PC-9 (cell line): ENCODE measurements at regions not wholly inside any gene's neighbourhood (a gene's known extent, or its start where the extent isn't known, plus 50 kb on each side); places are given as distances from the start of the nearest gene placed in this dataset.

ENCODE experiments used
- EZH2 ChIP-seq: fragments of 200-600 bp; sonication (generic); IDR thresholded peaks from 2 replicates; pipeline ENCODE4 v1.8.0; 2017; ENCODE audit warnings: antibody characterized with exemption, low read depth
- TF ChIP-seq, protein P1 (sequence below): fragments of 200-600 bp; sonication (generic); conservative IDR thresholded peaks from 2 replicates; pipeline ENCODE4 v1.6.1; 2017; ENCODE audit warnings: mixed run types, antibody characterized with exemption, mild to moderate bottlenecking, moderate library complexity

GRCh38 chr5:92086059-92086811 lies 703.1 kb upstream of the ARRDC3 start:
- TF ChIP-seq, protein P1, sequence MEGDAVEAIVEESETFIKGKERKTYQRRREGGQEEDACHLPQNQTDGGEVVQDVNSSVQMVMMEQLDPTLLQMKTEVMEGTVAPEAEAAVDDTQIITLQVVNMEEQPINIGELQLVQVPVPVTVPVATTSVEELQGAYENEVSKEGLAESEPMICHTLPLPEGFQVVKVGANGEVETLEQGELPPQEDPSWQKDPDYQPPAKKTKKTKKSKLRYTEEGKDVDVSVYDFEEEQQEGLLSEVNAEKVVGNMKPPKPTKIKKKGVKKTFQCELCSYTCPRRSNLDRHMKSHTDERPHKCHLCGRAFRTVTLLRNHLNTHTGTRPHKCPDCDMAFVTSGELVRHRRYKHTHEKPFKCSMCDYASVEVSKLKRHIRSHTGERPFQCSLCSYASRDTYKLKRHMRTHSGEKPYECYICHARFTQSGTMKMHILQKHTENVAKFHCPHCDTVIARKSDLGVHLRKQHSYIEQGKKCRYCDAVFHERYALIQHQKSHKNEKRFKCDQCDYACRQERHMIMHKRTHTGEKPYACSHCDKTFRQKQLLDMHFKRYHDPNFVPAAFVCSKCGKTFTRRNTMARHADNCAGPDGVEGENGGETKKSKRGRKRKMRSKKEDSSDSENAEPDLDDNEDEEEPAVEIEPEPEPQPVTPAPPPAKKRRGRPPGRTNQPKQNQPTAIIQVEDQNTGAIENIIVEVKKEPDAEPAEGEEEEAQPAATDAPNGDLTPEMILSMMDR: no peak
- TF ChIP-seq EZH2: no peak
